ENCODE measurements at regions not wholly inside any gene's neighbourhood (a gene's known extent, or its start where the extent isn't known, plus 50 kb on each side); places are given as distances from the start of the nearest gene placed in this dataset.

DNA sequence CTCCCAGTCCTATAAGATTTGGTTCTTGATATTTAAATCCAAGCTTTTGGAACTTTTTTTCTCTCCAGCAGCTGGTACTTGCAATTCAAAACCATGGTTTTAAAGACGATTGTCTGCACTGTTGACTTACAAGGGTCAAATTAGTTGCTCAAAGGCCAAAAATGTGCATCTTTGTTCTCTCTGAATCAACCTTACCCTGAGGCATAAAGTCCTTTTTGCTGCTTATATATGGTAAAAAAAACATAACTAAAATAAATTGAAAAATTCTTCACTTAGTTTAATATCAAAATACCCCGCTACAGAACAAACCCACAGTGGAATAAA lies 592.7 kb downstream of the XIRP2 start:
- Histone ChIP-seq H2BK5ac (ENCODE audit: low read depth, low read length) (no peak overlapping the region), H3K14ac (ENCODE audit: insufficient read length) (no peak overlapping the region), H3K27me3 (replicated peaks in 1 of 4; ENCODE audit: control insufficient read depth in 3 of 4, extremely low read depth in 1 of 4, insufficient read depth in 3 of 4, low read length in 3 of 4) (no peaks in the 10 kb centered on the region), H2AK5ac (ENCODE audit: low read depth, low read length) (no peak overlapping the region; the same call in none of the 2 replicates), H3K4me3 (ENCODE audit: extremely low read depth in 1 of 4, insufficient read depth in 2 of 4, low read depth in 3 of 4, low read length in 4 of 4) (no peak overlapping the region), H2AFZ (ENCODE audit: low read length) (no peak overlapping the region), H3K23ac (ENCODE audit: insufficient read length) (no peak overlapping the region), H3K23me2 (ENCODE audit: low read depth, low read length) (no peaks in the 10 kb centered on the region), H2BK120ac (replicated peaks; ENCODE audit: low read depth, low read length) (no peak overlapping the region), H4K5ac (ENCODE audit: insufficient read length, low read depth, low read length) (no peak overlapping the region), H3K4me1 (replicated peaks in 1 of 4; ENCODE audit: control insufficient read depth in 3 of 4, insufficient read depth in 4 of 4, low read length in 3 of 4) (peaks cover 2 to 25% (median 14%) of the 10 kb centered on the region in 4 experiments), H3K56ac (replicated peaks; ENCODE audit: insufficient read length, low read depth, low read length) (no peak overlapping the region), H3K18ac (ENCODE audit: extremely low read depth, low read length) (no peak overlapping the region), H3K79me1 (ENCODE audit: low read depth, low read length) (peaks cover 2% of the 10 kb centered on the region; the same call in 1 of the 2 replicates), H3K4me2 (ENCODE audit: insufficient read depth in 1 of 2, low read depth in 2 of 2, low read length in 2 of 2) (peak overlapping the region in 1 of 2 experiments; percentile 66; a peak in 2 of 4 replicates), H3K27ac (ENCODE audit: low read depth, low read length) (no peak overlapping the region), H2BK12ac (ENCODE audit: low read depth, low read length) (no peak overlapping the region; the same call in 1 of the 2 replicates), H2BK15ac (ENCODE audit: low read length) (no peak overlapping the region), H3K4ac (replicated peaks; ENCODE audit: insufficient read length, low read depth, low read length) (no peak overlapping the region), H2BK20ac (ENCODE audit: low read length) (no peak overlapping the region), H3K36me3 (ENCODE audit: control insufficient read depth in 2 of 4, insufficient read depth in 4 of 4, low read length in 3 of 4) (no peaks in the 10 kb centered on the region), H4K91ac (replicated peaks; ENCODE audit: insufficient read length, low read length) (no peak overlapping the region), H4K8ac (ENCODE audit: extremely low read depth, insufficient read depth, low read length) (no peak overlapping the region), H3K79me2 (ENCODE audit: control insufficient read depth in 1 of 2, insufficient read depth in 2 of 2, low read length in 2 of 2) (peaks cover 0 to 68% of the 10 kb centered on the region in 2 experiments; a peak in 2 of 4 replicates), H3K9me3 (ENCODE audit: insufficient read depth in 2 of 2, low read depth in 1 of 2, low read length in 1 of 2) (no peaks in the 10 kb centered on the region), H3K9ac (replicated peaks in 1 of 4; ENCODE audit: extremely low read depth in 1 of 4, low read depth in 3 of 4, low read length in 3 of 4) (no peak overlapping the region), H4K20me1 (replicated peaks in 1 of 2; ENCODE audit: control insufficient read depth in 1 of 2, insufficient read depth in 2 of 2, low read length in 2 of 2) (peaks cover 0 to 2% of the 10 kb centered on the region in 2 experiments)
- WGBS, 2 experiments (ENCODE audit: extremely low coverage in 1 of 2, insufficient coverage in 1 of 2, insufficient read length in 1 of 2, insufficient replicate concordance in 2 of 2, low coverage in 1 of 2, low lambda C conversion rate in 2 of 2, missing lambda C conversion rate in 1 of 2), result 85% methylated on average over 2 of the region's 2 CpGs; no CpG with 5 or more reads in 1 of the 2 experiments
- FAIRE-seq (no peak), DNase-seq (ENCODE audit: low read depth in 1 of 2, low spot score in 2 of 2) (no peak)
- ChIA-PET POLR2A (ENCODE audit: partially characterized antibody) (interaction anchor here (1.0 to 1.7 kb wide), 2 partner anchors 8 to 10 kb away, joined by 3 to 5 read pairs; no protein-coding TSS in a partner anchor), CTCF (ENCODE audit: partially characterized antibody) (interaction anchor here (1.0 to 1.7 kb wide), 4 partner anchors 10 to 69 kb away, joined by 3 to 5 read pairs (median 4); no protein-coding TSS in a partner anchor)
- TF ChIP-seq CEBPB (IDR thresholded peaks at IDR 0.05; ENCODE audit: low read depth, low read length) (no peak), MAX (IDR thresholded peaks at IDR 0.05) (no peak), CHD1 (IDR thresholded peaks at IDR 0.05; ENCODE audit: low read depth, low read length) (no peak), JUND (IDR thresholded peaks at IDR 0.05; ENCODE audit: low read length) (no peak), RFX5 (IDR thresholded peaks at IDR 0.05; ENCODE audit: borderline replicate concordance, low read depth, low read length) (no peak), MAFK (IDR thresholded peaks at IDR 0.05; ENCODE audit: low read depth, low read length) (no peak), SAP30 (IDR thresholded peaks at IDR 0.05; ENCODE audit: insufficient read depth, insufficient replicate concordance, low read length) (no peak), RNF2 (IDR thresholded peaks at IDR 0.05; ENCODE audit: borderline replicate concordance, low read depth, low read length, missing control alignments, poor library complexity, severe bottlenecking) (no peak)
- TF ChIP-seq, protein P1, sequence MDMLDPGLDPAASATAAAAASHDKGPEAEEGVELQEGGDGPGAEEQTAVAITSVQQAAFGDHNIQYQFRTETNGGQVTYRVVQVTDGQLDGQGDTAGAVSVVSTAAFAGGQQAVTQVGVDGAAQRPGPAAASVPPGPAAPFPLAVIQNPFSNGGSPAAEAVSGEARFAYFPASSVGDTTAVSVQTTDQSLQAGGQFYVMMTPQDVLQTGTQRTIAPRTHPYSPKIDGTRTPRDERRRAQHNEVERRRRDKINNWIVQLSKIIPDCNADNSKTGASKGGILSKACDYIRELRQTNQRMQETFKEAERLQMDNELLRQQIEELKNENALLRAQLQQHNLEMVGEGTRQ (IDR thresholded peaks at IDR 0.05; ENCODE audit: low read length), result no peak
